ENCODE measurements at regions not wholly inside any gene's neighbourhood (a gene's known extent, or its start where the extent isn't known, plus 50 kb on each side); places are given as distances from the start of the nearest gene placed in this dataset.

DNA sequence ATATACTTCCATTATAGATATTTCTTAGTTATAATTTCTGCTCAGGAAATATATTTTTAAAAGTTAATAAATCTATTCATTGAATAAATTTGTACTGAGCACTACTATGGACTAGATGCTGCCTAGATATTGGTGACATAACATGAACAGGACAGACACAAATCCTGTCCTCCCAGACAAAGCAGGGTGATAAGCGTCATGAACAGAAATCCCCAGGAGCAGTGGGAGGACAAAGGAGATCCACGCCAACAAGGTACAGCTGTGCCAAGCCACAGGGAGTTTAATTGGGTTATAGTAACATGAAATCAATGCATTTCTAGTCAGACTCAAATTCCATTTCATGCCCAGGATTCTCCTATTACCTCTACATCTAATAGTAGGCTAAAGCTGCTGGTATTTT, 171.8 kb upstream of the CPNE8 start:
- Histone ChIP-seq H3K9me3 (ENCODE audit: severe bottlenecking) (no peaks in the 10 kb centered on the region), H3K4me1 (ENCODE audit: insufficient read depth, poor library complexity, severe bottlenecking) (no peaks in the 10 kb centered on the region), H3K27ac (ENCODE audit: poor library complexity, severe bottlenecking) (no peak overlapping the region), H3K36me3 (ENCODE audit: low read depth) (no peaks in the 10 kb centered on the region), H3K27me3 (ENCODE audit: insufficient read depth, poor library complexity, severe bottlenecking) (no peaks in the 10 kb centered on the region), H3K4me3 (ENCODE audit: severe bottlenecking) (no peak overlapping the region)
- ATAC-seq (ENCODE audit: low read depth) = no peak
- TF ChIP-seq, protein P1, sequence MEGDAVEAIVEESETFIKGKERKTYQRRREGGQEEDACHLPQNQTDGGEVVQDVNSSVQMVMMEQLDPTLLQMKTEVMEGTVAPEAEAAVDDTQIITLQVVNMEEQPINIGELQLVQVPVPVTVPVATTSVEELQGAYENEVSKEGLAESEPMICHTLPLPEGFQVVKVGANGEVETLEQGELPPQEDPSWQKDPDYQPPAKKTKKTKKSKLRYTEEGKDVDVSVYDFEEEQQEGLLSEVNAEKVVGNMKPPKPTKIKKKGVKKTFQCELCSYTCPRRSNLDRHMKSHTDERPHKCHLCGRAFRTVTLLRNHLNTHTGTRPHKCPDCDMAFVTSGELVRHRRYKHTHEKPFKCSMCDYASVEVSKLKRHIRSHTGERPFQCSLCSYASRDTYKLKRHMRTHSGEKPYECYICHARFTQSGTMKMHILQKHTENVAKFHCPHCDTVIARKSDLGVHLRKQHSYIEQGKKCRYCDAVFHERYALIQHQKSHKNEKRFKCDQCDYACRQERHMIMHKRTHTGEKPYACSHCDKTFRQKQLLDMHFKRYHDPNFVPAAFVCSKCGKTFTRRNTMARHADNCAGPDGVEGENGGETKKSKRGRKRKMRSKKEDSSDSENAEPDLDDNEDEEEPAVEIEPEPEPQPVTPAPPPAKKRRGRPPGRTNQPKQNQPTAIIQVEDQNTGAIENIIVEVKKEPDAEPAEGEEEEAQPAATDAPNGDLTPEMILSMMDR (IDR thresholded peaks at IDR 0.05; ENCODE audit: poor library complexity, severe bottlenecking) = no peak
- DNase-seq (ENCODE audit: low spot score) = no peak

DNA sequence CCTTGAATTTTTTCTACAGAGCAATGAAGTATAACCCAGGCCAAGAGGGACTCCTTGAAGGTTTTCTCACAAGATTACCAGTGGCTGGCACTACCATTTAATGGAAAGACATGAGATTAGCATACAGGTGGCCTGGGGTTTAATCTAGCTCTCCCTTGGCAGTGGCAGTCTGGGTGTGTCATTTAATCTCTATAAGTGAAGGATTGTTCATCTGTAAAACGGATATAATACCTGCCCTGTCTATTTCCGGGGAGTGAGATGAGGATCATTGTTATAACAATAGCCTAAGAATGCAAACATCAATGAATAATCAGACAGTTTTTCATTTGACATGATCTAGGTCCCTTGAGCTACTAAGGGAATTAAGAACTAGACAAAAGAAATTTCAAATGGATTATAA, 168.7 kb upstream of the CPNE8 start:
- H3K27me3 ChIP-seq (ENCODE audit: insufficient read depth, poor library complexity, severe bottlenecking) = no peaks in the 10 kb centered on the region
- H3K36me3 ChIP-seq (ENCODE audit: low read depth) = no peaks in the 10 kb centered on the region
- DNase-seq (ENCODE audit: low spot score) (no peak), ATAC-seq (ENCODE audit: low read depth) (no peak)
- H3K4me3 ChIP-seq (ENCODE audit: severe bottlenecking) = no peak overlapping the region
- no peak overlapping the region for H3K27ac ChIP-seq (ENCODE audit: poor library complexity, severe bottlenecking)
- H3K9me3 ChIP-seq (ENCODE audit: severe bottlenecking) = no peaks in the 10 kb centered on the region
- TF ChIP-seq, protein P1 (IDR thresholded peaks at IDR 0.05; ENCODE audit: poor library complexity, severe bottlenecking) = no peak
- H3K4me1 ChIP-seq (ENCODE audit: insufficient read depth, poor library complexity, severe bottlenecking) = peaks cover 8% of the 10 kb centered on the region

DNA sequence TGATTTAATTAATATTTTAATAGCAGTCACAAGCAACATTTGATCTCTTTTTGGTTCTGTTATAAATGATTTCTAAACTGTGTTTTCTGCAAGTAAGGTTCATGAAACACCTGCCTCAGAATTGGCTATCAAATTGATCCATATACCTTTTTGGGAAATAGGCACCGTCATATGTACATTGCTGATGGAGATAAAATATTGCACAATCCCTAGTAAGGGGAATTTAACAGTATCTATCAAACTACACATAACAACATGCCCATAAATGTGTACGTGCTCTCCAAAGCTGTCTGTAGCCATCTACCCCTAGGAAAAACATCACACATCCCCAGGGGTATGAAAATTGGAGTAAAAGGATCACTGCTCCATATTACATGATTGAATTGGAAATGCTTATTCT, 167.3 kb upstream of the CPNE8 start:
- DNase-seq (ENCODE audit: low spot score) = no peak
- TF ChIP-seq, protein P1 (IDR thresholded peaks at IDR 0.05; ENCODE audit: poor library complexity, severe bottlenecking) = no peak
- H3K27ac ChIP-seq (ENCODE audit: poor library complexity, severe bottlenecking) = no peak overlapping the region
- no peaks in the 10 kb centered on the region for H3K36me3 ChIP-seq (ENCODE audit: low read depth)
- no peak overlapping the region for H3K4me3 ChIP-seq (ENCODE audit: severe bottlenecking)
- H3K27me3 ChIP-seq (ENCODE audit: insufficient read depth, poor library complexity, severe bottlenecking) = no peaks in the 10 kb centered on the region
- no peak for ATAC-seq (ENCODE audit: low read depth)
- H3K4me1 ChIP-seq (ENCODE audit: insufficient read depth, poor library complexity, severe bottlenecking) = peaks cover 14% of the 10 kb centered on the region
- no peaks in the 10 kb centered on the region for H3K9me3 ChIP-seq (ENCODE audit: severe bottlenecking)

DNA sequence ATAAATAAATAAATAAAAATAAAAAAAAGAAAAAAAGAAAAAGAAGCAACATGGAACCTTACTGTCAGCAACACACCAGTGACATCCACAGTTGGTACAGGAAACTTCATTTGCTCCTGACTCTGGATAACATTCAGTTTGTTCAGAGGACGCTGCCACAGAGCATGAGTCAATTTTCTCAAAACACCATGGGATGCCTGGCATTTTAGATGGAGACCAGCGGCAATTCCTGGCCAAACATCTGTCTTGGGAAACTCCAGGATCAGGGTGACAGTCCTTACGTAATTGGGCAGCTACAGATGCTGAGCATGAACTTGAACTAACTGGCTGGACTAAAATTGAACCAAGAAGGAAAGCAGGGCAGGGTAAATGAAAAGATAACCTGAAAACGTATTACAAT, 166.2 kb upstream of the CPNE8 start:
- DNase-seq (ENCODE audit: low spot score) = no peak
- Histone ChIP-seq H3K36me3 (ENCODE audit: low read depth) (no peaks in the 10 kb centered on the region), H3K4me1 (ENCODE audit: insufficient read depth, poor library complexity, severe bottlenecking) (peaks cover 17% of the 10 kb centered on the region), H3K27ac (ENCODE audit: poor library complexity, severe bottlenecking) (no peak overlapping the region), H3K27me3 (ENCODE audit: insufficient read depth, poor library complexity, severe bottlenecking) (no peaks in the 10 kb centered on the region), H3K4me3 (ENCODE audit: severe bottlenecking) (no peak overlapping the region), H3K9me3 (ENCODE audit: severe bottlenecking) (no peaks in the 10 kb centered on the region)
- TF ChIP-seq, protein P1 (IDR thresholded peaks at IDR 0.05; ENCODE audit: poor library complexity, severe bottlenecking) = no peak
- no peak for ATAC-seq (ENCODE audit: low read depth)

DNA sequence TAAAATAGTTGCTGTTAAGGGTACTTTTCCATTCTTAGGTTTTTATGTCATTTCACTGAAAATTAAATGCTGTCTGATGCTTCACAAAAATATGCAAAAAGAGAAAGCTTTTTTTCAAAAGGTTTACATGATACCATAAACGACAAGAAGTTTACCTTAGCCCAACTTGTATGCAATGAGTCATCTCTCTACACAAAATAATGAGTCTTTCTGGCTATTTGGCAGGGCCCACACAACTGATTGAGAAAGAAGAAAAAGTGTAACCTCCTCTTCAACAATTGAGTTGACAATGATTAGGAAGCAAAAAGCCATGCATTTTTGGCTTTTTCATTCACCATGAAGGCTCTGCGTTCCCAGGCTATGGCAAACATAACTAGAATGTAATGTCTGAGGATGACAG, 165.4 kb upstream of the CPNE8 start:
- Histone ChIP-seq H3K4me3 (ENCODE audit: severe bottlenecking) (no peak overlapping the region), H3K27ac (ENCODE audit: poor library complexity, severe bottlenecking) (no peak overlapping the region), H3K4me1 (ENCODE audit: insufficient read depth, poor library complexity, severe bottlenecking) (peaks cover 17% of the 10 kb centered on the region), H3K36me3 (ENCODE audit: low read depth) (no peaks in the 10 kb centered on the region), H3K9me3 (ENCODE audit: severe bottlenecking) (no peaks in the 10 kb centered on the region), H3K27me3 (ENCODE audit: insufficient read depth, poor library complexity, severe bottlenecking) (no peaks in the 10 kb centered on the region)
- DNase-seq (ENCODE audit: low spot score) (no peak), ATAC-seq (ENCODE audit: low read depth) (peak; percentile 58; the same call in 2 of the 3 replicates)
- TF ChIP-seq, protein P1 (IDR thresholded peaks at IDR 0.05; ENCODE audit: poor library complexity, severe bottlenecking) = no peak
